Right lobe of liver (tissue), 6 donors: ENCODE measurements at regions not wholly inside any gene's neighbourhood (a gene's known extent, or its start where the extent isn't known, plus 50 kb on each side); places are given as distances from the start of the nearest gene placed in this dataset.

ENCODE experiments used
- ATAC-seq, 4 donors: fragments of 200-7000 bp; cut with Tn5 transposase; one replicate each; pipeline ENCODE4 v1.9.1; 2020; ENCODE audit warnings: mild to moderate bottlenecking in 4 of 4, moderate library complexity in 4 of 4
- DNase-seq, 3 donors: peaks; one replicate each; pipeline ENCODE4 v3.0.0-alpha.2; 2020
- H3K27ac ChIP-seq, 3 donors: fragments of 200-600 bp; one replicate each; pipeline ENCODE4 v1.8.0; 2022
- H3K27me3 ChIP-seq, 2 donors: fragments of 200-600 bp; one replicate each; pipeline ENCODE4 v1.8.0; 2022
- H3K36me3 ChIP-seq, 4 donors: fragments of 200-600 bp; sonication (generic) in 1 of 4; one replicate each; pipeline versions ENCODE4 v1.5.1 to v1.8.0; 2017 to 2022; ENCODE audit warnings: control low read depth in 1 of 4
- H3K4me1 ChIP-seq, 4 donors: fragments of 200-600 bp; sonication (generic) in 1 of 4; one replicate each; pipeline versions ENCODE4 v1.5.1 to v1.8.0; 2017 to 2022; ENCODE audit warnings: control low read depth in 1 of 4
- H3K4me3 ChIP-seq, 3 donors: fragments of 200-600 bp; one replicate each; pipeline ENCODE4 v1.8.0; 2022
- H3K9me3 ChIP-seq, 4 donors: fragments of 200-600 bp; sonication (generic) in 1 of 4; one replicate each; pipeline versions ENCODE4 v1.5.1 to v1.8.0; 2017 to 2022; ENCODE audit warnings: control low read depth in 1 of 4
- POLR2A ChIP-seq: fragments of 450-650 bp; IDR thresholded peaks from one replicate; pipeline ENCODE4 v1.6.1; 2017; ENCODE audit warnings: antibody characterized with exemption, mild to moderate bottlenecking
- WGBS: methylation state at CpG from one replicate; pipeline ENCODE4 v1.1.6; 2018; ENCODE audit warnings: low coverage, low lambda C conversion rate; ENCODE audit not compliant: insufficient coverage; ENCODE audit errors: missing lambda C conversion rate; 5-methylcytosine and 5-hydroxymethylcytosine counted together
- intact Hi-C, 2 donors: fragments of 100-400 bp; cut with DNase I; formaldehyde crosslinking; loops; one replicate each; pipeline versions ENCODE4 v1.11.2 to v1.14.1; 2022
- TF ChIP-seq, protein P1 (sequence below), 4 donors: fragments of 200-600 bp in 3 of 4; fragments of 450-650 bp in 1 of 4; IDR thresholded peaks; one replicate each; pipeline versions ENCODE4 v1.5.1 to v1.8.0; 2016 to 2022; ENCODE audit warnings: antibody characterized with exemption in 4 of 4, mild to moderate bottlenecking in 2 of 4
- donor health status: DM: no; HTN: yes; CAD: no.
- donor health status: DM: no; HTN: no; CAD: no.
- donor health status: DM: no; HTN: no; CAD: no.
- donor health status: DM: no; HTN: yes; CAD: no.
- donor health status: DM: no; HTN: yes; CAD: no.

GRCh38 chr22:49353235-49353634 lies 474.4 kb downstream of the BRD1 start:
- intact Hi-C loops, result no loop called here
- Histone ChIP-seq H3K9me3 (no peaks in the 10 kb centered on the region), H3K27me3 (no peaks in the 10 kb centered on the region), H3K4me3 (no peak overlapping the region), H3K27ac (no peak overlapping the region), H3K36me3 (no peaks in the 10 kb centered on the region), H3K4me1 (no peaks in the 10 kb centered on the region)
- 70% methylated on average over 8 of the region's 17 CpGs for WGBS
- no peak for ATAC-seq
- no peak for DNase-seq
- TF ChIP-seq POLR2A, result no peak
- TF ChIP-seq, protein P1, sequence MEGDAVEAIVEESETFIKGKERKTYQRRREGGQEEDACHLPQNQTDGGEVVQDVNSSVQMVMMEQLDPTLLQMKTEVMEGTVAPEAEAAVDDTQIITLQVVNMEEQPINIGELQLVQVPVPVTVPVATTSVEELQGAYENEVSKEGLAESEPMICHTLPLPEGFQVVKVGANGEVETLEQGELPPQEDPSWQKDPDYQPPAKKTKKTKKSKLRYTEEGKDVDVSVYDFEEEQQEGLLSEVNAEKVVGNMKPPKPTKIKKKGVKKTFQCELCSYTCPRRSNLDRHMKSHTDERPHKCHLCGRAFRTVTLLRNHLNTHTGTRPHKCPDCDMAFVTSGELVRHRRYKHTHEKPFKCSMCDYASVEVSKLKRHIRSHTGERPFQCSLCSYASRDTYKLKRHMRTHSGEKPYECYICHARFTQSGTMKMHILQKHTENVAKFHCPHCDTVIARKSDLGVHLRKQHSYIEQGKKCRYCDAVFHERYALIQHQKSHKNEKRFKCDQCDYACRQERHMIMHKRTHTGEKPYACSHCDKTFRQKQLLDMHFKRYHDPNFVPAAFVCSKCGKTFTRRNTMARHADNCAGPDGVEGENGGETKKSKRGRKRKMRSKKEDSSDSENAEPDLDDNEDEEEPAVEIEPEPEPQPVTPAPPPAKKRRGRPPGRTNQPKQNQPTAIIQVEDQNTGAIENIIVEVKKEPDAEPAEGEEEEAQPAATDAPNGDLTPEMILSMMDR (IDR thresholded peaks at IDR 0.05), result no peak

- 26% methylated on average over 6 of the region's 29 CpGs for WGBS
- Histone ChIP-seq H3K4me3 (no peak overlapping the region), H3K9me3 (no peaks in the 10 kb centered on the region), H3K36me3 (no peaks in the 10 kb centered on the region), H3K27me3 (no peaks in the 10 kb centered on the region), H3K4me1 (no peaks in the 10 kb centered on the region), H3K27ac (no peak overlapping the region)
- DNase-seq (peak in 1 of 3 donors; percentile 45), ATAC-seq (no peak)
- TF ChIP-seq, protein P1 (IDR thresholded peaks at IDR 0.05), result no peak
- TF ChIP-seq POLR2A, result no peak
- intact Hi-C loops, result no loop called here
Measured at GRCh38 chr22:49352361-49353169, 475.1 kb downstream of the BRD1 start.

- Histone ChIP-seq H3K9me3 (no peaks in the 10 kb centered on the region), H3K36me3 (no peaks in the 10 kb centered on the region), H3K4me3 (no peak overlapping the region), H3K27me3 (no peaks in the 10 kb centered on the region), H3K27ac (no peak overlapping the region), H3K4me1 (no peaks in the 10 kb centered on the region)
- WGBS, result 55% methylated on average over 11 of the region's 22 CpGs
- ATAC-seq, result no peak
- intact Hi-C loops, result no loop called here
- TF ChIP-seq POLR2A, result no peak
- TF ChIP-seq, protein P1 (IDR thresholded peaks at IDR 0.05), result no peak
- no peak for DNase-seq
Measured at GRCh38 chr22:49351761-49352227, 475.9 kb downstream of the BRD1 start.

- H3K4me3 ChIP-seq, result no peak overlapping the region
- ATAC-seq, result no peak
- H3K9me3 ChIP-seq, result no peaks in the 10 kb centered on the region
- WGBS, result 53% methylated on average over 13 of the region's 18 CpGs
- no peak for DNase-seq
- H3K4me1 ChIP-seq, result no peaks in the 10 kb centered on the region
- TF ChIP-seq POLR2A, result no peak
- TF ChIP-seq, protein P1 (IDR thresholded peaks at IDR 0.05), result no peak
- H3K36me3 ChIP-seq, result no peaks in the 10 kb centered on the region
- no peak overlapping the region for H3K27ac ChIP-seq
- no peaks in the 10 kb centered on the region for H3K27me3 ChIP-seq
- intact Hi-C loops, result no loop called here
Measured at GRCh38 chr22:49350441-49351121, 477.1 kb downstream of the BRD1 start.
